Ishikawa (cell line): ENCODE measurements at regions not wholly inside any gene's neighbourhood (a gene's known extent, or its start where the extent isn't known, plus 50 kb on each side); places are given as distances from the start of the nearest gene placed in this dataset.

ENCODE experiments used
- CREB1 ChIP-seq: IDR thresholded peaks from 2 replicates; pipeline ENCODE4 v1.6.1; 2012; ENCODE audit warnings: low read depth
- YY1 ChIP-seq: IDR thresholded peaks from 2 replicates; pipeline ENCODE4 v1.6.1; 2012; ENCODE audit warnings: low read depth

DNA sequence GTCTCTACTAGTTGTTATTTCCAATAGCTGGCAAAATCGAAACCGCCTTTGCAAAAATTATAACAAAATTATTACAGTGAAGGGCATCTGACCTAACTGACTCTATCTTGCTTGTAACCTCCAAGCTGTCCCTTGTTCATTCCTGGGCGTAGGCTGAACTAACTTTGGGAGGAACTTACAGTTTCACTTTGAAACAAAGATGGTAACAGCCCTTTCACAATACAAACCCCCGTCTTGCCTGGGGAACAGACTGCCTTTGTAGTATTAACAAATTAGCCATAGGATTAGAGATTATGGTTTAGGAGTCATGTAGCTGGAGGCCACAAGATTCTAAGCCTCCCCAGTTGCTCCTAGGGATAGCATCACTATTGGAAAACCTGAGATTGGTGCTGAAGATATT, 131.6 kb upstream of the HSD17B12 start:
- TF ChIP-seq CREB1, result no peak
- no peak for TF ChIP-seq YY1
